ENCODE measurements at regions not wholly inside any gene's neighbourhood (a gene's known extent, or its start where the extent isn't known, plus 50 kb on each side); places are given as distances from the start of the nearest gene placed in this dataset.
A peak's percentile ranks its signal among the peaks of the same experiment; 100 is the strongest.

- DNase-seq (ENCODE audit: low read depth): no peak
These were observed 128.4 kb downstream of the SNX18 start for GRCh38 chr5:54645882-54646355.

GRCh38 chr5:54644226-54644625 is 126.7 kb downstream of the SNX18 start:
- DNase-seq (ENCODE audit: low read depth): no peak

GRCh38 chr5:54643685-54644106 is 126.1 kb downstream of the SNX18 start:
- no peak for DNase-seq (ENCODE audit: low read depth)

- no peak for DNase-seq (ENCODE audit: low read depth)
These were observed 122.1 kb downstream of the SNX18 start for GRCh38 chr5:54639621-54640020.

- no peak for DNase-seq (ENCODE audit: low read depth)
These were observed 120.5 kb downstream of the SNX18 start for GRCh38 chr5:54638106-54638505.

GRCh38 chr5:54637654-54638053 is 120.1 kb downstream of the SNX18 start:
- no peak for DNase-seq (ENCODE audit: low read depth)

- no peak for DNase-seq (ENCODE audit: low read depth)
These were observed 116.5 kb downstream of the SNX18 start for GRCh38 chr5:54634089-54634488.

- DNase-seq (ENCODE audit: low read depth): no peak
These were observed 114.7 kb downstream of the SNX18 start for GRCh38 chr5:54632131-54632701.

- no peak for DNase-seq (ENCODE audit: low read depth)
These were observed 113.3 kb downstream of the SNX18 start for GRCh38 chr5:54630738-54631359.

GRCh38 chr5:54629115-54629514 is 111.6 kb downstream of the SNX18 start:
- DNase-seq (ENCODE audit: low read depth): no peak

GRCh38 chr5:54628050-54628449 is 110.5 kb downstream of the SNX18 start:
- no peak for DNase-seq (ENCODE audit: low read depth)

GRCh38 chr5:54626407-54626806 is 108.8 kb downstream of the SNX18 start:
- no peak for DNase-seq (ENCODE audit: low read depth)

- peak; percentile 77 for DNase-seq (ENCODE audit: low read depth)
These were observed 107.4 kb downstream of the SNX18 start for GRCh38 chr5:54624805-54625568.

GRCh38 chr5:54621709-54622108 is 104.2 kb downstream of the SNX18 start:
- no peak for DNase-seq (ENCODE audit: low read depth)

- DNase-seq (ENCODE audit: low read depth): no peak
These were observed 103.5 kb downstream of the SNX18 start for GRCh38 chr5:54621048-54621447.

- DNase-seq (ENCODE audit: low read depth): no peak
These were observed 102.8 kb downstream of the SNX18 start for GRCh38 chr5:54620141-54620933.

GRCh38 chr5:54619731-54620130 is 102.2 kb downstream of the SNX18 start:
- no peak for DNase-seq (ENCODE audit: low read depth)

GRCh38 chr5:54616518-54617220 is 99.1 kb downstream of the SNX18 start:
- no peak for DNase-seq (ENCODE audit: low read depth)

- peak; percentile 69 for DNase-seq (ENCODE audit: low read depth)
These were observed 98.5 kb downstream of the SNX18 start for GRCh38 chr5:54616031-54616430.

- no peak for DNase-seq (ENCODE audit: low read depth)
These were observed 97.8 kb downstream of the SNX18 start for GRCh38 chr5:54615381-54615780.

GRCh38 chr5:54612711-54613110 is 95.2 kb downstream of the SNX18 start:
- DNase-seq (ENCODE audit: low read depth): no peak

Measured in fibroblast of the conjunctiva (primary cell).